HG03095 (cell line): ENCODE measurements at regions not wholly inside any gene's neighbourhood (a gene's known extent, or its start where the extent isn't known, plus 50 kb on each side); places are given as distances from the start of the nearest gene placed in this dataset.

Source experiments
- ATAC-seq: cut with Tn5 transposase; IDR thresholded peaks from one replicate; pipeline ENCODE4 v1.9.1; 2021; ENCODE audit warnings: moderate library complexity; ENCODE audit not compliant: unreplicated experiment

DNA sequence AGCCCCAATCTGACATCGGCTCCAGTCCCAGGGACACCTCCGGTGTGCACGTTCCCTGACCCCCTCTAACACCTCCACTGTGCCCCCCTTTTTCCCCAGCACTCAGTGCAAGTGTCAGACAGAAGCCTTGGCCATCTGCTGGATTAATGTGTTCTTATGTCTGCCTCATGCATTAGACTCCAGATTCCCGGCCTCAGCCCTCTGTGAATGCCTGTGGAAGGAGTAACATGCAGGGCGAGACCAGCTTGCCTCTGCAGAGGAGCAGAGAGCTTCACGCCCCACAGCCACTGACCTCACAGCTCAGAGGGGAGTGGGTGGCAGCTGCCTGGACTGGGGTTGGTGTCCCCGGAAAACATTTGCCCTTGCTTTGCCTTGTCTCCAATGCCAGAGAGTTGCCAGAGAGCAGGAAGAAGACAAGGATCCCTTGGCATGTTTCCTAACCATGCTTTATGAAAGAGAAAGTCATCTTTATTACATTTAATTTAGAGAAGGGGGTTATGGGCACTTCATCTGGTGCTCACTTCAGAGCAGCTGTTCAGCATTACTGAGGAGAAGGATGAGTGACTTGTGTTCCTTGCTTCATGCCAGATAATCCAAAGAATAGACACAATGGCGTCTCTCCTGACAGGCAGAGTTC, 91.6 kb upstream of the CXCL12 start:
- no peak for ATAC-seq

DNA sequence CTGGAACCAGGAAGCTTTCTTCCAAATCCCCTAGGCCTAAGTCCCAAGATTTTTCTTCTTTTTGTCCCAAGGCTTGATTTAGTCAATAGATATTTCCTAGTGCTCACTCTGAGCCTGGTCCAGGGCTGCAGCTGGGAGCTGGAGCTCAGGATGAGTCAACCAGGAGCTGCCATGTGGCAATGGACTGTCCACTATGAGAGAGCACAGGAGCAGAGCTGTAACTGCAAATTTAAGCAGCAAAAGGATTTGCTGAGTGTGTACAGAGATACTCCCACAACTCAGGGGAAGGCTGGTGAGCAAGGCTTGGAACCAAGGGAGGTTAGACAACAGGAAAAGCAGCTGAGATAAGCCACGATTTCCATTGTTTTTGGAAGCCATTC, 92.1 kb upstream of the CXCL12 start:
- ATAC-seq: no peak

DNA sequence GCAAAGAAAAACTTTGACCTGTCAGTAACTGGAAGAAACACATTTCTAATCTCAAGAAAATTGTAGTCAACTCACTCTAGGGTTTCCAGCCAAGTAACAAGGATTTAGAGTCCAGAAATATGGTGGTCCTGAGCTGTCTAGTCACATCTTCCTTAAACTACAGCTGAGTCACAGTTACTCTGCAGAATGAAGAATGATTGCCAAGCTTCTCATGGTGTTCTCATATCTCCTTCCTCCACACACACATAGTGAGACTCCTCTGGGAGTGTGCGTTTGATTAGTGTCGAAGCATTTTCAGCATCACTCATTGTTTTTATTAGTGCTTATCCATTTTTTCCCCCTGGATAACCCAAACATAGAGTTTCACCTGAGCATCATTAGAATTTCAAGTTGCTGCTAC, 93.1 kb upstream of the CXCL12 start:
- no peak for ATAC-seq

DNA sequence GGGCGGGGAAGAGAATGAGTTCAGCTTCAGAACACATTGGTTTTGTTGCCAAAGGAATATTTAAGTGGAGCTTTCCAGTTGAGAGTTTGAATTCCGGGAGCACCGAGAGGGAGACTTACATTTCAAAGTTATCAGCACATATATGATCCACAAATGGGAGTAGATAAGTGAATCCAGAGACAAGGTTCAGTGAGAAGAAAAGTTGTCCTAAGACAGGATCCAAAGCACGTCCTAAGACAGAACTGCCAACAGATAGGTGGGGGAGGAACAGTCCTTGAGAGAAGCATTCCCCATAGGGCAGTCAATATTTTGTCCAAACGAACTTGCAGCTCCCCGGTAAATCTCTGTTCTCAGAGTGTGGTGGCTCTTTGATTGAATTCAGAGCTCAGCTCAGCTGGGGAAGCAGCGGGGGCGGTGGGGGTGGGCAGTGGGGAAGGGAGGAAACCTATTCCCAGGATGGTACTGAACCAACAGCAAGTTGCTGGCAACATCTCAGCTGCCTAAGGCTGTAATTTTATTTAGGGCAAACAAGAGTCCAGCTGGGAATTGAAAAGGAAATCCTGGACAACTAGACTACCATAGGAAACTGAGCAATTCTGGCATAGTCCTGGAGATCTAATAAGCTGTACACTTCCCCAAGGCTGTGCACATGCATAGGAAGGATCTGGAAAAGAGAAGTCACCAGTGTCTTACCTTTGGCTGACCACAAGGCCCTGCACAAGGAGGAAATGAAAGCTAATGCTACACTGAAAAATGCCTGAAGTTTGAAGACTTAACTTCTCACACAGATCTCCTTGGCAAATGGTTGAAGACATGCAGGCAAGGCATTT, 94.2 kb upstream of the CXCL12 start:
- ATAC-seq: no peak

DNA sequence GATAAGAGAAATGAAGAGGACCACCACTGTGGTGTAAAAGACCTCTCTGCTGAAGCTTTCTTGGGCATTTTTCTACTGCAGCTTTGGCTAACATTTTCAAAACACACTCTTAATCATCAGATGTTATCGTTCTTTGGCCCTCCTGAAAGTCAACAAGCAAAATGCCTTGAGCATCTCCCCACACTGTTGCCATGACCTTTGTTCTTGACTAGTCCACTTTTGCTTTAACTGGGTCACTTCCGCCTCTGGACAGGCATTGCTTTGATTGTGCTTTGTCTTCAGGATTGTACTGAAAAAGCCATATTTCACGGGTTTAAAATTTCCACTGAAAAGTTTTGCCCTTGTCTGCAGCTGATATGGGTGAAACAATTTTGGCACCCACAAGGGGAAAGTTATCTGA, 107.8 kb upstream of the CXCL12 start:
- ATAC-seq: no peak

DNA sequence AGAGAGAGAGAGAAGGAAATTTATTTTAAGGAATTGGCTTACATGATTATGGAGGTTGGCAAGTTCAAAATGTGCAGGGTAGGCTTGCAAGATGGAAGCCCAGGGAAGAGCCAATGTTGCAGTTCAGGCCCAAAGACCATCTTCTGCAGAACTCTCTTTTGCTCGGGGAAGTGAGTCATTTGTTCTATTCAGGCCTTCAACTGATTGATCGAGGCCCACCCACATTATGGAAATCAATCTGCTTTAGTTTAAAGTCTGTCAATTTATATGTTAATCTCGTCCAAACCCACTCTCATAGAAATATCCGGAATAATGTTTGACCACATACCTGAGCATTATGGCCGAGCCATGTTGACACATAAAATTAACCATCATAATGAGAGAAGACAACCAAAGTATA, 113.3 kb upstream of the CXCL12 start:
- no peak for ATAC-seq

DNA sequence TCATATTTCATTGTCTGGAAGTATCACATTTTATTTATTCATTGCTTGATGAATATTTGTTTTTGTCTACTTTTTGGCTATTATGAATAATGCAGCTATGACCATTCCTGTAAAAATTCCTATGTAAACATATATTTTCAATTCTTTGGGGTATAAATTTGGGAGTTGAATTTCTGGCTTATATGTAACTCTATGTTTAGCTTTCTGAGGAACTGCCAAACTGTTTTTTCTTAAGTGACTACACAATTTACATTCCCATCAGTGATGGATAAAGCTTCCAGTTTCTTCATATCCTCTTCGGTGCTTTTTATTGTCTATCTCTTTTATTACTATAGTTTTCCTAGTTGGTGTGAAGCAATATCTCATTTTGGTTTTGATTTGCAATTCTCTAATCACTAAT, 115.6 kb upstream of the CXCL12 start:
- ATAC-seq: no peak

DNA sequence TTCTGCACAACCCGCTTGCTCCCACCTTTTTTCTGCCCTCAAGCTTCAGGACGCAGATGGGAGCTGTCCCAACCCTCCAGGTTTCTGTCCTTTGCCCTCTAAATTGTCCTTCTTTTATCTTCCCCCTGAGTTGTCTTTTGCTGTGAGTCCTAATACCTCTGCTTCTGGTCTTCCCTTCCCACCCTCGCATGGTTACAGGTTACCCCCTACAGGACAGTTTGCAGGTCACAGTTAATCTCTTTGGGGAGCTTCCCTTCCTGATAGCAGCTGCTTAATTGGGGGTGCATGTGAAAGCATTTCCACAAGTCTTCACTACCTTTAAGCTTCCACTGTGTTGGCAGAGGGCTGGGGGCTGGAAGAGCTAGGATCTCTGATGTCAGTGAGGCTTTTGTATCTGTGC, 121.5 kb upstream of the CXCL12 start:
- ATAC-seq: no peak

GRCh38 chr10:44510379-44511115, 125.7 kb upstream of the CXCL12 start:
- no peak for ATAC-seq

- ATAC-seq: no peak
Measured at GRCh38 chr10:44511166-44511565, 126.3 kb upstream of the CXCL12 start.

DNA sequence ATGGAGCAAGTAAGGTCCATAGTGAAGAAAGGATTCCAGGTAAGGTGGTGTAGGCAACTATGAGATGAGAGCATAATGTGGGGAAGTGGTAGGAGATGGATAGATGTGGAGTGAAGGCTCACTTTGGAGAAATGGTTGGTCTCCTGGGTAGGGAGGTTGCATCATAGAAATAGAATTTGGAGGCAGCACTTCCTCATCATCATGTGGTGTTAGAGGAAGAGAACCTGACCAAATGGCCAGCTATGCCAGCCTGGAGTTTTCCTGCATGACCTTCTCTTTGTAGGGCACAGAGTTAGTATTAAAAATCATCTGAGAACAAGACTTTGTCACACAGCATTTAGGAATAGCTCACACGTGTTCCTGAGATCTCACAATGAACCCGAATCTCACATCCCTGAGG, 126.7 kb upstream of the CXCL12 start:
- ATAC-seq: no peak

DNA sequence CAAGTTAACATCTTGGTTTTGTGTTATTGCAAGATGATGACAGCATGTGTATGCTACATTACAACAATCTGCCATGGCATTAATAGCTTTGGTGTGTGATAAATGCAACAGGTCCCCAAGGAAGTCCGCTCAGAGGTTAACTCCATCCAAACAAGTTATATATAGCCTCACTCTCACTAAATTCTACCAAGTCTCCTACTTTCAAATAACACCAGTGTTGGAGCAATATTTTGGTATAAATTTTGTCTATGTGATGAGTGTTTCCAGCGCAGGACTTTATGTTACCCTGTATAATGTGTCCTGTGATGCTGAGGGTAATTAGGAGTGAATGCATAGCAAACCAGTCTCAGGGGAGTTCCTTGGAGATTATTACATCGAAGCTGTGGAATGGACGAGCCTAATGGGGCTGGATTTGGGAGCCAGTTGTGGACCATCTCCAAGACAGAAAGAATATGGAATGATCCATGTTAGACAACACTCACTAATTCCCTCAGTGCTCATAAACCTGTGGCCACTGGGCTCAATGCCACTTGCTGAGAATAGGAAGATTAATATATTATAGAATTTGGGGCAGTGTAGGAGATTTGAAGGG, 127.6 kb upstream of the CXCL12 start:
- ATAC-seq: no peak

DNA sequence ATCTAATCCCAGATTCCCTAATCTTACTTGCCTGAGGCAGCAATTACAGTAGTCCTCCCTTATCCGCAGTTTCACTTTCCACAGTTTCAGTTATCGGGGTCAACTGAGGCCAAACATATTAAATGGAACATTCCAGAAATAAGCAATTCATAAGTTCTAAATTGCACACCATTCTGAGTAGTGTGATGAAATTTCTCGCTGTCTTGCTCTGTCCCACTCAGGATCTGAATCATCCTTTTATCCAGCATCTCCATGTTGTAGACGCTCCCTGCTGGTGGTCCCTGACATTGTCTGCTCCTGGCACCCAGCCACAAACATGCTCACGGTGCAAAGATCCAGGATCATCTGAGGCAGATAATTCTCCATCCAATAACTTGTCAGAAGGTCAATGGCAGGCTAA, 128.7 kb upstream of the CXCL12 start:
- no peak for ATAC-seq

- ATAC-seq: no peak
Measured at GRCh38 chr10:44516891-44517290, 132.0 kb upstream of the CXCL12 start.

GRCh38 chr10:44517635-44518034, 132.7 kb upstream of the CXCL12 start:
- no peak for ATAC-seq

- ATAC-seq: no peak
Measured at GRCh38 chr10:44519361-44519760, 134.5 kb upstream of the CXCL12 start.

DNA sequence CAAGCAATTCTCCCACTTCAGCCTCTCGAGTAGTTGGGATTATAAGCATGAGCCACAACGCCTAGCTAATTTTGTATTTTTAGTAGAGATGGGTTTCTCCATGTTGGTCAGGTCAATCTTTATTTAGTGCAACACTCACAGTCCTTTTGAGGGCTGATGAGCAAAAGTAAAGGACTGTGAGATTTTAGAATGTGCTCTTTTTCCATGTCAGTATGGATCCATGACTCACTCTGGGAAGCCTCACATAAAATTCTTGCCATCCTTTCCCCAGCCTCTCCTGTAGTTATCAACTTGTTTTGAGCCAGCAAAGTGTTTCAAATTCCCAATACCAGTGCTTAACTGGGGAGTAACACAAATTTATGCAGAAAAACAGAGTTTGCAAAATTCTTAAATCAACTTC, 135.8 kb upstream of the CXCL12 start:
- no peak for ATAC-seq

DNA sequence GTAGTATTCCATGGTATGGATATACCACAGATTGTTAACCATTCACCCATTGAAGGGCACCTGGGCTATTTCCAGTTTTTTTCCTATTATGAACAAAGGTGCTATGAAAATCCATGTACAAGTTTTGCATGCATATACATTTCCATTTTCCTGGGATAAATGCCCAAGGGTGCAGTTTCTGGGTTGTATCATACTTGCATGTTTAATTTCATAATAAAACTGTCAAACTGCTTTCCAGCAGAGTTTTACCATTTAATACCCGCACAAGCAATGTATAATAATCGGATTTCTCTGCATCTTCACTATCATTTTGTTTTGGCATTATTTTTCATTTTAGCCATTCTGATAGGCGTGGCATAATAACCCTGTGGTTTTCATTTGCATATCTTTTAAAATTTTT, 154.3 kb upstream of the CXCL12 start:
- no peak for ATAC-seq

GRCh38 chr10:44552726-44553125, 167.8 kb upstream of the CXCL12 start:
- no peak for ATAC-seq

DNA sequence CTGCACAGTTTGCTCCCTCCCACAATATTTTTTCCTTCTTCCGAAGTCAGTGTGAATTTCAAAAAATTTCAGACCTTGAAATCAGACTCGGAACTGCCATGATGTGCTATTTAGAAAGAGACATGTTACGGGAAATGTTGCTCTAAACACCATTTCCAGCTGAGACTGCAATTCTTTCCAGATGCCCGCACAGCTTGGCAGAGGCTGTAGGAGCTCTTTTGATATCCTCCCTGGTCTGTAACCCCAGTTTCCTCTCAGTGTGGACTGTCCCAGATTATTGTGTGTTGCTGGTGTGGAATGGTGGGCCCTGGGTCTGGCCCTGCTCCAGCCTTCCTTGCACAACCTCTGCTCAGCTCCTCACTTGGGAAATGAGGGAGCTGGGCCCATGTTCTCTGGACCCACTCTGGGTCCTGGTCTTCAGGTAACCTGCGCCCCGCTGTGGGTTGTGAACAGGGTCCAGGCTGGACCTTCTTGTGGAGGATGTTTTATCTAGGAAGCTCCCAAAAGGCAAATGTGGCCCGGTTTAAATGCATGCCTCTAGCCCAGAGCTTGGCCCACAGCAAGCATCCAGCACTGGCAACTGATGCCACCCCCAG, 172.8 kb upstream of the CXCL12 start:
- ATAC-seq: no peak

DNA sequence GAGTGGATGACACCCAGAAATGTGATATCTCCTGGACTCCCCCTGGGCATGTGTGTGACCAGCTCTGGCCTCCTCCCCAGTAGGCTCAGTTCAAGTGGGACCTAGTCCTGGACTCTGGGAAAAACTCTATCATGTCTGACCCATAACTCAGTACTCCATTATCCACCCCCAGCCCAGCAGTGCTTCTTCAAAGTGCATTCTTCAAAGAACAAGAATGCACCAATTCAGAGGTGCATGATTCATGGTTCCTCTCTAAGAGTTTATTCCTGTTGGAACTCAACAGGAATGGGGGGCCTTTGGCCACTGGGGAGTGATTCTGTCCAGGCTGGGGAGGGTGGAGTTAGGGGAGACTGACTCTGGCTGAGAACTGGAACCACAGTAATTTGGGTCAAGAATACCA, 173.6 kb upstream of the CXCL12 start:
- no peak for ATAC-seq
